ENCODE measurements at regions not wholly inside any gene's neighbourhood (a gene's known extent, or its start where the extent isn't known, plus 50 kb on each side); places are given as distances from the start of the nearest gene placed in this dataset.

GRCh38 chr10:11683529-11684320, 58.5 kb upstream of the ECHDC3 start (continued):
- TF ChIP-seq, protein P1, sequence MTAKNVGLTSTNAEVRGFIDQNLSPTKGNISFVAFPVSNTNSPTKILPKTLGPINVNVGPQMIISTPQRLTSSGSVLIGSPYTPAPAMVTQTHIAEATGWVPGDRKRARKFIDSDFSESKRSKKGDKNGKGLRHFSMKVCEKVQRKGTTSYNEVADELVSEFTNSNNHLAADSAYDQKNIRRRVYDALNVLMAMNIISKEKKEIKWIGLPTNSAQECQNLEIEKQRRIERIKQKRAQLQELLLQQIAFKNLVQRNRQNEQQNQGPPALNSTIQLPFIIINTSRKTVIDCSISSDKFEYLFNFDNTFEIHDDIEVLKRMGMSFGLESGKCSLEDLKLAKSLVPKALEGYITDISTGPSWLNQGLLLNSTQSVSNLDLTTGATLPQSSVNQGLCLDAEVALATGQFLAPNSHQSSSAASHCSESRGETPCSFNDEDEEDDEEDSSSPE (CRISPR knock-in tag; IDR thresholded peaks at IDR 0.05) = no peak
- TF ChIP-seq TBL1XR1 (IDR thresholded peaks at IDR 0.05; ENCODE audit: borderline replicate concordance, low read length, partially characterized antibody) = no peak
- TF ChIP-seq SCMH1 (CRISPR knock-in tag; IDR thresholded peaks at IDR 0.05; ENCODE audit: borderline replicate concordance) = no peak
- no peak for TF ChIP-seq ZNF782 (CRISPR knock-in tag; IDR thresholded peaks at IDR 0.05; ENCODE audit: borderline replicate concordance)
- no peak for TF ChIP-seq NFYB (CRISPR knock-in tag; IDR thresholded peaks at IDR 0.05)
- no peak for TF ChIP-seq CREM (IDR thresholded peaks at IDR 0.05)
- no peak for TF ChIP-seq CREM (CRISPR knock-in tag; IDR thresholded peaks at IDR 0.05)
- TF ChIP-seq ZSCAN29 (CRISPR knock-in tag; conservative IDR thresholded peaks at IDR 0.05) = no peak
- TF ChIP-seq, protein P2, sequence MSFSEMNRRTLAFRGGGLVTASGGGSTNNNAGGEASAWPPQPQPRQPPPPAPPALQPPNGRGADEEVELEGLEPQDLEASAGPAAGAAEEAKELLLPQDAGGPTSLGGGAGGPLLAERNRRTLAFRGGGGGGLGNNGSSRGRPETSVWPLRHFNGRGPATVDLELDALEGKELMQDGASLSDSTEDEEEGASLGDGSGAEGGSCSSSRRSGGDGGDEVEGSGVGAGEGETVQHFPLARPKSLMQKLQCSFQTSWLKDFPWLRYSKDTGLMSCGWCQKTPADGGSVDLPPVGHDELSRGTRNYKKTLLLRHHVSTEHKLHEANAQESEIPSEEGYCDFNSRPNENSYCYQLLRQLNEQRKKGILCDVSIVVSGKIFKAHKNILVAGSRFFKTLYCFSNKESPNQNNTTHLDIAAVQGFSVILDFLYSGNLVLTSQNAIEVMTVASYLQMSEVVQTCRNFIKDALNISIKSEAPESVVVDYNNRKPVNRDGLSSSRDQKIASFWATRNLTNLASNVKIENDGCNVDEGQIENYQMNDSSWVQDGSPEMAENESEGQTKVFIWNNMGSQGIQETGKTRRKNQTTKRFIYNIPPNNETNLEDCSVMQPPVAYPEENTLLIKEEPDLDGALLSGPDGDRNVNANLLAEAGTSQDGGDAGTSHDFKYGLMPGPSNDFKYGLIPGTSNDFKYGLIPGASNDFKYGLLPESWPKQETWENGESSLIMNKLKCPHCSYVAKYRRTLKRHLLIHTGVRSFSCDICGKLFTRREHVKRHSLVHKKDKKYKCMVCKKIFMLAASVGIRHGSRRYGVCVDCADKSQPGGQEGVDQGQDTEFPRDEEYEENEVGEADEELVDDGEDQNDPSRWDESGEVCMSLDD (CRISPR knock-in tag; IDR thresholded peaks at IDR 0.05; ENCODE audit: borderline replicate concordance) = no peak
- no peak for TF ChIP-seq ETV5 (CRISPR knock-in tag; IDR thresholded peaks at IDR 0.05; ENCODE audit: borderline replicate concordance)
- TF ChIP-seq ZNF605 (CRISPR knock-in tag; IDR thresholded peaks at IDR 0.05) = 0 out of 2 replicates have a peak, but pooled peaks have one; percentile 26
- TF ChIP-seq, protein P3, sequence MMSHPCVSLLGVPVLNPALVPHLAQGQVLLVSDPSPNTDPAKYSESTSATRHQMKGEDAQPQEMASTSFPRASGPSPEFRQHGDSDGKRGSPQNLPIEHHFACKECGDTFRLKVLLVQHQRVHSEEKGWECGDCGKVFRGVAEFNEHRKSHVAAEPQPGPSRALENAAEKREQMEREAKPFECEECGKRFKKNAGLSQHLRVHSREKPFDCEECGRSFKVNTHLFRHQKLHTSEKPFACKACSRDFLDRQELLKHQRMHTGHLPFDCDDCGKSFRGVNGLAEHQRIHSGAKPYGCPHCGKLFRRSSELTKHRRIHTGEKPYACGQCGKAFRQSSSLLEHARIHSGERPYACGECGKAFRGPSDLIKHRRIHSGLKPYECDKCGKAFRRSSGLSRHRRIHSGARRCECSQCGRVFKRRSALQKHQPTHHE (CRISPR knock-in tag; IDR thresholded peaks at IDR 0.05; ENCODE audit: borderline replicate concordance) = no peak
- TF ChIP-seq FOXP1 (IDR thresholded peaks at IDR 0.05) = no peak
- TF ChIP-seq FOXP1 (CRISPR knock-in tag; IDR thresholded peaks at IDR 0.05) = peak; percentile 52; the same call in 1 of the 2 replicates
- no peak for TF ChIP-seq SPEN (CRISPR knock-in tag; IDR thresholded peaks at IDR 0.05; ENCODE audit: low read depth)
- no peak for TF ChIP-seq HMG20A (CRISPR knock-in tag; IDR thresholded peaks at IDR 0.05; ENCODE audit: borderline replicate concordance)
